Endothelial cell of umbilical vein (primary cell): ENCODE measurements at regions not wholly inside any gene's neighbourhood (a gene's known extent, or its start where the extent isn't known, plus 50 kb on each side); places are given as distances from the start of the nearest gene placed in this dataset.

Source experiments
- CTCF ChIP-seq, 2 donors: IDR thresholded peaks; 1 replicate in 1 of 2; 2 replicates in 1 of 2; pipeline ENCODE4 v1.5.1; 2011; ENCODE audit warnings: low read length in 2 of 2, mild to moderate bottlenecking in 2 of 2, moderate library complexity in 2 of 2, control low read depth in 1 of 2, inconsistent platforms in 1 of 2, low read depth in 1 of 2; ENCODE audit not compliant: insufficient read depth in 1 of 2; ENCODE audit errors: extremely low read depth in 1 of 2
- EZH2 ChIP-seq: IDR thresholded peaks from 2 replicates; pipeline ENCODE4 v1.6.1; 2012; ENCODE audit warnings: borderline replicate concordance, low read depth, mild to moderate bottlenecking, moderate library complexity, low read length, inconsistent platforms; ENCODE audit not compliant: severe bottlenecking
- FOS ChIP-seq: IDR thresholded peaks from 2 replicates; pipeline ENCODE4 v1.6.1; 2011; ENCODE audit warnings: mild to moderate bottlenecking, low read length, moderate library complexity, borderline replicate concordance; ENCODE audit not compliant: insufficient read depth
- JUN ChIP-seq: IDR thresholded peaks from 2 replicates; pipeline ENCODE4 v1.6.1; 2011; ENCODE audit warnings: borderline replicate concordance, low read depth; ENCODE audit not compliant: insufficient read length, insufficient read depth
- MYC ChIP-seq: IDR thresholded peaks from one replicate; pipeline ENCODE4 v1.6.1; 2011; ENCODE audit warnings: mild to moderate bottlenecking, low read depth, low read length
- POLR2A ChIP-seq: IDR thresholded peaks from 2 replicates; pipeline ENCODE4 v1.6.1; 2012; ENCODE audit warnings: low read depth, mild to moderate bottlenecking, control low read depth, low read length
- POLR2AphosphoS5 ChIP-seq: IDR thresholded peaks from 2 replicates; pipeline ENCODE4 v1.6.1; 2012; ENCODE audit warnings: low read depth, mild to moderate bottlenecking, control low read depth, low read length, moderate library complexity; ENCODE audit not compliant: insufficient read depth
- TF ChIP-seq, protein P1 (sequence below): IDR thresholded peaks from 2 replicates; pipeline ENCODE4 v1.6.1; 2011; ENCODE audit not compliant: insufficient read depth, insufficient read length

DNA sequence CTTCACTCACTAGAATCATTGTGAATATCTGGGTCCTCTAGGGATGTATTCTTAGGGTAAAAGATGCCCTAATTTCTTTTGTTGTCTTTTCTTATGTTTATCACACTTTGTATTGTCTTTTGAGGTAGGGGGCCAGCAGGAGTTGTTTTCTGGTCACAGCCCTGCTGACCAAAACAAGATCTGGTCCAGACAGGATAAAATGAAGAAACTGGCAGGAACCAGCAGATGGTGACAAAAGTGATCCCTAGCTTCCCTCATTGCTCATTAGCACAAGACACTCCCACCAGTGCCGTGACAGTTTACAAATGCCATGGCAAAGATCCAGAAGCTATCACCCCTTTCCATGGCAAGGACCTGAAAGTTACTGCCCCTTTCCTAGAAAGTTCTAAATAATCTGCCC is 81.7 kb upstream of the CCDC85A start:
- TF ChIP-seq POLR2A (no peak), POLR2AphosphoS5 (no peak), CTCF (IDR thresholded peaks at IDR 0.05; ENCODE audit: extremely low read depth in 1 of 2, insufficient read depth in 1 of 2, low read depth in 1 of 2, low read length in 2 of 2) (no peak), EZH2 (no peak), MYC (no peak), JUN (no peak), FOS (no peak)
- TF ChIP-seq, protein P1, sequence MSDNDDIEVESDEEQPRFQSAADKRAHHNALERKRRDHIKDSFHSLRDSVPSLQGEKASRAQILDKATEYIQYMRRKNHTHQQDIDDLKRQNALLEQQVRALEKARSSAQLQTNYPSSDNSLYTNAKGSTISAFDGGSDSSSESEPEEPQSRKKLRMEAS = no peak
